ENCODE measurements at regions not wholly inside any gene's neighbourhood (a gene's known extent, or its start where the extent isn't known, plus 50 kb on each side); places are given as distances from the start of the nearest gene placed in this dataset.

DNA sequence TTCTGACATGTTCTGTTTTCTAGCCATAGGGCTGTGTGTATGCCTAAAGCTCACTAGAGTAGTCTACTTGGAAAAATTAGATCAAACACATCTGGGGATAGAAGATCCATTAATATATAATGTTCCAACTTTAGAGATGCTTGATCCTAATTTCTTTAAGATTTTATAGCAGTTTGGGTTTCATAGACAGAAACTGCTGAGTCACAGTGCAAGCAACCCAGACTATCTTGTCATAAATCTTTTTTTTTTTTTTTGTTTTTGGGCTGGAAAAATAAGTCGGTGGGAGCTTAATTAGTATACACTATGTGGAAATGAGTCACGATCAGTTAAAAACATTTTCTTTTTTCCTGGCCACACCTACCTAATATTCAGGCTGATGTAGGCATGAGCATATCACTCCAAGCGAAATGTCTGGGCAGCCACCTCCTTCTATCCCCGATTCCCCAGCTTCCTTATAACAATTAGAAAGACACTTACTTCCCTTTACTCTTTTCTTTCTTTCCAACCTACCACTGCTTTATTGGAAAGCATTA is 58.2 kb upstream of the CASK start:
- TF ChIP-seq, protein P1, sequence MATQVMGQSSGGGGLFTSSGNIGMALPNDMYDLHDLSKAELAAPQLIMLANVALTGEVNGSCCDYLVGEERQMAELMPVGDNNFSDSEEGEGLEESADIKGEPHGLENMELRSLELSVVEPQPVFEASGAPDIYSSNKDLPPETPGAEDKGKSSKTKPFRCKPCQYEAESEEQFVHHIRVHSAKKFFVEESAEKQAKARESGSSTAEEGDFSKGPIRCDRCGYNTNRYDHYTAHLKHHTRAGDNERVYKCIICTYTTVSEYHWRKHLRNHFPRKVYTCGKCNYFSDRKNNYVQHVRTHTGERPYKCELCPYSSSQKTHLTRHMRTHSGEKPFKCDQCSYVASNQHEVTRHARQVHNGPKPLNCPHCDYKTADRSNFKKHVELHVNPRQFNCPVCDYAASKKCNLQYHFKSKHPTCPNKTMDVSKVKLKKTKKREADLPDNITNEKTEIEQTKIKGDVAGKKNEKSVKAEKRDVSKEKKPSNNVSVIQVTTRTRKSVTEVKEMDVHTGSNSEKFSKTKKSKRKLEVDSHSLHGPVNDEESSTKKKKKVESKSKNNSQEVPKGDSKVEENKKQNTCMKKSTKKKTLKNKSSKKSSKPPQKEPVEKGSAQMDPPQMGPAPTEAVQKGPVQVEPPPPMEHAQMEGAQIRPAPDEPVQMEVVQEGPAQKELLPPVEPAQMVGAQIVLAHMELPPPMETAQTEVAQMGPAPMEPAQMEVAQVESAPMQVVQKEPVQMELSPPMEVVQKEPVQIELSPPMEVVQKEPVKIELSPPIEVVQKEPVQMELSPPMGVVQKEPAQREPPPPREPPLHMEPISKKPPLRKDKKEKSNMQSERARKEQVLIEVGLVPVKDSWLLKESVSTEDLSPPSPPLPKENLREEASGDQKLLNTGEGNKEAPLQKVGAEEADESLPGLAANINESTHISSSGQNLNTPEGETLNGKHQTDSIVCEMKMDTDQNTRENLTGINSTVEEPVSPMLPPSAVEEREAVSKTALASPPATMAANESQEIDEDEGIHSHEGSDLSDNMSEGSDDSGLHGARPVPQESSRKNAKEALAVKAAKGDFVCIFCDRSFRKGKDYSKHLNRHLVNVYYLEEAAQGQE (IDR thresholded peaks at IDR 0.05; ENCODE audit: insufficient replicate concordance, low read depth), result no peak
- TF ChIP-seq, protein P2, sequence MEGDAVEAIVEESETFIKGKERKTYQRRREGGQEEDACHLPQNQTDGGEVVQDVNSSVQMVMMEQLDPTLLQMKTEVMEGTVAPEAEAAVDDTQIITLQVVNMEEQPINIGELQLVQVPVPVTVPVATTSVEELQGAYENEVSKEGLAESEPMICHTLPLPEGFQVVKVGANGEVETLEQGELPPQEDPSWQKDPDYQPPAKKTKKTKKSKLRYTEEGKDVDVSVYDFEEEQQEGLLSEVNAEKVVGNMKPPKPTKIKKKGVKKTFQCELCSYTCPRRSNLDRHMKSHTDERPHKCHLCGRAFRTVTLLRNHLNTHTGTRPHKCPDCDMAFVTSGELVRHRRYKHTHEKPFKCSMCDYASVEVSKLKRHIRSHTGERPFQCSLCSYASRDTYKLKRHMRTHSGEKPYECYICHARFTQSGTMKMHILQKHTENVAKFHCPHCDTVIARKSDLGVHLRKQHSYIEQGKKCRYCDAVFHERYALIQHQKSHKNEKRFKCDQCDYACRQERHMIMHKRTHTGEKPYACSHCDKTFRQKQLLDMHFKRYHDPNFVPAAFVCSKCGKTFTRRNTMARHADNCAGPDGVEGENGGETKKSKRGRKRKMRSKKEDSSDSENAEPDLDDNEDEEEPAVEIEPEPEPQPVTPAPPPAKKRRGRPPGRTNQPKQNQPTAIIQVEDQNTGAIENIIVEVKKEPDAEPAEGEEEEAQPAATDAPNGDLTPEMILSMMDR (IDR thresholded peaks at IDR 0.05; ENCODE audit: insufficient read depth, low read length), result no peak

All from HL-60 (cell line).